ENCODE measurements at regions not wholly inside any gene's neighbourhood (a gene's known extent, or its start where the extent isn't known, plus 50 kb on each side); places are given as distances from the start of the nearest gene placed in this dataset.
A peak's percentile ranks its signal among the peaks of the same experiment; 100 is the strongest.

GRCh38 chr7:81630600-81630999 lies 139.2 kb downstream of the HGF start:
- H3K4me3 ChIP-seq (ENCODE audit: low read depth, low read length) = no peak overlapping the region
- no peak for DNase-seq (ENCODE audit: low read depth, low spot score)
- POLR2A ChIA-PET = no interaction called here
- CTCF ChIA-PET = no interaction called here
- TF ChIP-seq CTCF (IDR thresholded peaks at IDR 0.05; ENCODE audit: insufficient read depth, low read length, missing control alignments) = no peak

- DNase-seq (ENCODE audit: low read depth, low spot score) = no peak
- no peak overlapping the region for H3K4me3 ChIP-seq (ENCODE audit: low read depth, low read length)
- POLR2A ChIA-PET = no interaction called here
- CTCF ChIA-PET = no interaction called here
- no peak for TF ChIP-seq CTCF (IDR thresholded peaks at IDR 0.05; ENCODE audit: insufficient read depth, low read length, missing control alignments)
Measured at GRCh38 chr7:81629702-81630101, 140.1 kb downstream of the HGF start.

GRCh38 chr7:81628951-81629350 lies 140.9 kb downstream of the HGF start:
- TF ChIP-seq CTCF (IDR thresholded peaks at IDR 0.05; ENCODE audit: insufficient read depth, low read length, missing control alignments) = no peak
- ChIA-PET CTCF (no interaction called here), POLR2A (no interaction called here)

GRCh38 chr7:81627536-81628287 lies 142.1 kb downstream of the HGF start:
- peak; percentile 31 for DNase-seq (ENCODE audit: low read depth, low spot score)
- TF ChIP-seq CTCF (IDR thresholded peaks at IDR 0.05; ENCODE audit: insufficient read depth, low read length, missing control alignments) = no peak
- ChIA-PET CTCF (no interaction called here), POLR2A (no interaction called here)
- H3K4me3 ChIP-seq (ENCODE audit: low read depth, low read length) = no peak overlapping the region

More at GRCh38 chr7:81628951-81629350, 140.9 kb downstream of the HGF start:
- no peak for DNase-seq (ENCODE audit: low read depth, low spot score)
- H3K4me3 ChIP-seq (ENCODE audit: low read depth, low read length) = no peak overlapping the region

- CTCF ChIA-PET = no interaction called here
- DNase-seq (ENCODE audit: low read depth, low spot score) = no peak
- POLR2A ChIA-PET = no interaction called here
- no peak for TF ChIP-seq CTCF (IDR thresholded peaks at IDR 0.05; ENCODE audit: insufficient read depth, low read length, missing control alignments)
- H3K4me3 ChIP-seq (ENCODE audit: low read depth, low read length) = no peak overlapping the region
Measured at GRCh38 chr7:81626008-81626407, 143.8 kb downstream of the HGF start.

- no peak overlapping the region for H3K4me3 ChIP-seq (ENCODE audit: low read depth, low read length)
- ChIA-PET POLR2A (no interaction called here), CTCF (interaction anchor here (0.8 kb wide), 1 partner anchor 124 kb away, joined by 3 read pairs; no protein-coding TSS in a partner anchor)
- TF ChIP-seq CTCF (IDR thresholded peaks at IDR 0.05; ENCODE audit: insufficient read depth, low read length, missing control alignments) = no peak
- DNase-seq (ENCODE audit: low read depth, low spot score) = no peak
Measured at GRCh38 chr7:81624650-81625631, 144.9 kb downstream of the HGF start.

Data from AG04449 (cell line).